HG03045 (cell line): ENCODE measurements at regions not wholly inside any gene's neighbourhood (a gene's known extent, or its start where the extent isn't known, plus 50 kb on each side); places are given as distances from the start of the nearest gene placed in this dataset.
"Not testable (repeated sequence)": the region's sequence is repeated elsewhere in the genome, so short reads cannot be mapped to it uniquely, and the experiment has no call there.

ENCODE experiments used
- ATAC-seq: cut with Tn5 transposase; IDR thresholded peaks from one replicate; pipeline ENCODE4 v1.9.1; 2021; ENCODE audit warnings: mild to moderate bottlenecking, moderate library complexity; ENCODE audit not compliant: unreplicated experiment

DNA sequence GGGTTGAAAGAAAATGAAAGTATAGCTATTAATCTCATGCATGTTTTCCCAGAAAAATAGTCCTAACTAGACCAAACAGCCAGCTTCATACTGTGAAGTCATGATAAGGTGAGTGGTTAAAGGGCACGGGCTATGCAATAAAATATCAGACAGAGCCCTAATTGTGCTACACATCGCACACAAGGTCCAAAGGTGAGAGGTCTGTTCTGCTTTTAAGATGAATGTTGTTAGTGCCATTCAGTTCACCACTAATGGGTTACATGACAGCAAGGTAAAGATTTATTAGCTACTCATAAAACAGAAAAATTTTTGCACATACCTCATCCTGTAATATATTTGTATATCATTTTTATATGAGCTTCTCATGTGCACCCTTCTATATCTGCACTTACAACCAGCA is 105.0 kb upstream of the STK17B start:
- ATAC-seq: no peak

DNA sequence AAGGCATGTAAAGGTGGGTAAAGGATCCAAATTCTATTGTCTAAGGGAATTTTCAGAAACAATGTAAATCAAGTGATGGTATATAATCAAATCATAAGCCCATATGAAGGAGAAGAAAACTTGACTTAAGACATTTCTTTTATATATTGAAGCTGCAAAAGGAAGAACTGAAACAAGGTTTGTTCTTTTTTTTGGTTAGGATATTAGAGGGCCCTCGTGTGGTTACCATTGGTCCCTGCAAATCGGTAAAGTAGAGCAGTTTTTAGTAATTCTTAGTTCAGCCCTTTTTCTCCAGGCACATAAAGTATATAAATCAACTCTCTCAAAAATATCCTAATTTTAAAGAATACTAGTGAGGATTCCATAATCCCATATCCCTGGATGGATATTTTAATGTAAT is 105.6 kb upstream of the STK17B start:
- ATAC-seq: no peak

DNA sequence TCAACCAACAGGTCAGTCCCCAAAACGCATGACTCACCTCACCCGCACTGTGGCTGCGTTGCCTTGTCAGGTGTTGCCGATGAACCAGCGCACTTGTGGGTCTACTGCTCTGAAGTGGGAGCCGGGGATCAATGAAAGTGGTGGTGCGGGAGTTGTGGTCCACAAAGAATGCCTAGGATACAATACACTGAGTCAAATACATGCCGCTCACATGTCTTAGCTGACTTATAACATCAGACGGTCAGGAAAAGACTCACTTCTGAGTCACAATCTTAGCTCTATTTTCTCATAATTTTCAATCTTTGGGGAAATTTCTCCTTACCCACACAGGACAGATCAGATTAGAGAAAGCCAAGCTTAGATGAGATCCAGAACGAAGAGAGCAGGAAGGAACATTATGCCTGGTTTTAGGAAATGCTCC is 107.1 kb upstream of the STK17B start:
- no peak for ATAC-seq

DNA sequence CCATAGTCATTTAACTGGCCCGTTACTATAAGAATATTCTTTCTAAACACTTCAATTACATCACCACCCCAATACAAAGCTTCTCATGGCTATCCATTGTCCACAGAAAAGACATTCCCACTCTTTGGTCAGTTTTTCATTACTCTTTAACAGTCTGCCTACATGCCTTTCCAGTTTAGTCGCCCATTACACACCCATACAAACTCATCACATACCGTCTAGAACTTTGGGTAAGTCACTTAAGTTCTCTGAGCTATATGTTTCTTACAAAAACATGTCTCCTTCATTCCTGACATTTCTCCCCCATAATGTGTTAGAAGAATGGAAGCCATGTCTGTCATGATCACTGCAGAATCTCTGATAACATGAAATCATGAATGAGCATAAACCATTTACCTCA is 108.2 kb upstream of the STK17B start:
- ATAC-seq: no peak

DNA sequence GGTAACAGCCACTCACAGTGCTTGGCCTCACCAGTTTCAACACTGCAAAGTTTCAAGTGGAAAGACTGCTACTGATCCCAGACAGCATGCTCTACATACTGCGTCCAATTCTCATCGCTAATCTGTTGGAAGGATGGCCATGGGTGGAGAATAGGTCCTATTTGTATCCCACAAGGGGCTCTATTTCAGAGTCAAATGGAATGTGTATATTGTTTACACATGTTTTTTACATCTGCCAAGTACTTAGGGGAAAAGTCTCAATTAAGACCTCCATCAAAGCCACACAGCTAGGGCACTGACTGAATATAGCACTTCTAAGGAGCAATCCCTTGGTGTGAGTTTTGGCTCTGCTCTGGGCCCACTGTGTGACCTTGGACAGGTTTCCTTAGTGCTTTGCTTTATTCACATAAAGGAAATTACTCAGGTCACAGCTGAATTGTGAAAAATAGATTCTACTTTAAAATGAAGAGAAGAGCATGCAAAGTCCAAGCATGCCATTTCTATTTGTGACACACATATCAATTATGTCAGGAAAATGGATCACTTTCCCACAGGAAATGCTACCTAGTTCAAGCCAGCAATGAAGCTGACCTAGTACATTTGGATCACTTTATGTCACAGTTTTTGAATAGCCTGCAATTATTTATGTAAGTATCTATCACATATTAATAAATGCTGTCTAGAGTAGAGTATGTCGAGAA is 112.9 kb upstream of the STK17B start:
- ATAC-seq: no peak

DNA sequence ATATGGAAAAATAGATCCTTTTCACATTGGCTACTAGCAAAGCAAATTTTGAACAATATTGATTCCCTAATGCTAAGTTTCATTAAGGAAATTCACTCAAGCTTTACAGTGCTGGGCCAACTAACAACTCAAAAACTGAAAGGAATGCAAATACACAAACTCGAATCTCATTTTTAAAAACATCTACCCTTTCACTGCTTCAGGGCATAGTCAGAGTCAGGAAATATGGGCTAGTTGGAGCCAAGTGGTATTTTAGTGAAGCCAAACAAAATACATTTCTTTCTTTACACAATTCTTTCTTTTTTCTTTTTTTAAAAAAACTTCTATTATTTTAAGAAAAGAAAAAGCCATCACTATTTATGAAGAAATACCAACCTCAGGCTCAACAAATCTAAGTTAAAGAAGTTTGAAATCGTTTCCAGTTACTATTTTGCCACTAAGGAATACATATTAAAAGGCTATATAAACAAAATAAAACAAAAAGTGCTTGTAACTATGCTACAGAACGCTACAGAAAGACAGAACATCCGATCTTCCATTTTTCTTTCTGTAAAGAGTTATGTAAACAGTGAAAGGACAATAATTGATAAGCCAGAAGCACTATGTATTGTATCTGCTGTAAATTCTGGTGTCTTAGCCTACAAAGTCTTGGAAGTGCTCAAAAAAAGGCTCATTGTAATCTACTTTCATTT is 113.6 kb upstream of the STK17B start:
- no peak for ATAC-seq

DNA sequence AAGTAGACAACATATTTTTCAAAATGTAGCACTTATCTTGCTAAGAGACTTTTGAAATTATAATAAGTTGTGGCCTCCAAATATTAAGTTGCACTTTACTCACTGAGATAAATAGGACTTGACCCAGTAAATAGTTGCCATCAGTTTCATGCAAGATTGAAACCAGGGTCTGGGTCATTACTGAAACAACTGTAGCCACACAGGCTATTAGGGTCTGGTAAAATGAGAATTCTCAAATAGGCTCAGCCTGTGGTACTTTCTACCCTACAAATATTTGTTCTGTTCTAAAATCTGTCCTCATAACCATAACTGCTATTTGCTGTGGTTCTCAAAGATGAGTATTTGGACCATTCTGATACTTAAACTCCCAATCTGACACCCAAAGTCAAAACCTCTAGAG is 115.4 kb upstream of the STK17B start:
- ATAC-seq: peak; percentile 47

DNA sequence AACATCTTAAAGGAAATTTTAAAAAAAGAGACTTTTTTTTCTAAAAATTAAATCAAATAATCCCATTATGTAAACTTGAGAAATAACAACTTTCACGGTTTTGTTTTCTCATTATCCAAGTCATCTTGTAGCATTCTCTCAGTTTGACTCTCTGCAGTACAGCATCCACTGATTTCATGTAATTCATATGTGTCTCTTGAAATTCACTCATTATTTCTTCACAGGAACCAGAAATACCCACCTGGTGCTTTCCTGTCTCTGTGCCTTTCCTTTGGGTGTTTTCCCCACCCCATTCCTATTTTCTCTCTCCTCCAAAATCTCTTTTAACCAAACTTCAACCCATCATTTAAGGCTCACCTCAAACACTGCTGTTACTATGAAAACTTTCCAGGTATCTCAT is 116.1 kb upstream of the STK17B start:
- no peak for ATAC-seq

DNA sequence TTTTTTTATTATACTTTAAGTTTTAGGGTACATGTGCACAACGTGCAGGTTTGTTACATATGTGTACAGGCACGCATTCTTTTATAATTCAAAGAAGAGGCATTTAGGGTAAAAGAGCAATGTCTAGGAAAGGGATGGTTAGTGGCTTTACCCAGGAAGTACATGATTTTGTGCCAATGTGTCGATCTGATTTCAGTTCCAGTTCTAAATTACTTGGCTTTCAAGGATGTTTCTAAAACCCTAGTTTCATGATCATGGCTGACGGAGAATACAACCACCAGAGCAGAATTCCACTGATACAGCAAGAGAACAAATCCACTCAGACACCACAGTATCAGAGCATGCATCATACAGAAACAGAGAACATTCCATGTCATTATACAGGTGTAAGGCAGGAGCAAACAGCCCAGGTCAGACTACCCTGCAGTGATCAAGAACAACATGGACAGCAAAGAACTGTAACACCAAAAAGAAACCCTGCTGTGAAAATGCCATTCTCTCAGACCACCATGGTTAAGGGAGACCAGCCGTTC is 116.7 kb upstream of the STK17B start:
- no peak for ATAC-seq

DNA sequence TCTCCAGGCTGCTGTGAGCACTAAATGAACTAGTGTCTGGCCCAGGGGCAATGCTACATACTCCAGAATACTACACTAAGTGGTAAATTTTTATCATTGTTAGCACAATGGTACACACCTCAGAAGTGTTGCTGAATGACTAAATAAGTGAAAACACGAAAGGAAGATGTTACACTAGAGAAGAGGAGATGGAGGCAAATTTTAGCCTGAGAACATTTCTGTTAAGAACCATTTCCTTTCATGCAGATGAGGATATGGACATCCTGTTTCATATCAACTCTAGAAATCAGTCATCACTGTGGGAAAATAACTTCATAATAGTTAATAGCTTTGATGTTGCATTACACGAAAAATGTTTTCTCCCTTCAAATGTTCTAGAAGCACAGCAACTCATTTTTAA is 117.6 kb upstream of the STK17B start:
- ATAC-seq: no peak

DNA sequence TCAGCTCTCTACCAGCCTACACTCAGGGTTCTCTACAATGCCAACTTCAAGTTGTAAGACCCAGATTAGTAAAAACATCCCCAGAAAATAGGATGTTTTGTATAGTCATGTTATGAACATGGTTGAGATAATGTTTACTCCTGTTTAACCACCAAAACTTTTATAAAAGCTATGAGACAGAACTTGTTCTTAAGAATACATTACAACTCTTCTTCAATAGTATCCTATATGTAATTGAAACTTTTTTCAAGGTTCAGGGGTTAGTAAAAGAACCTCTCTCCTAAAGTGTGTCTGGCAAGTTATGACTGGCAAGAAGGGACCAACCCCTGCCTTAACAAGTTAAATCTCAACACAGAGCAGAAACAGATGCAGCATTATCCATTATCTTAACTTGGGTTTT is 118.8 kb upstream of the STK17B start:
- ATAC-seq: no peak

DNA sequence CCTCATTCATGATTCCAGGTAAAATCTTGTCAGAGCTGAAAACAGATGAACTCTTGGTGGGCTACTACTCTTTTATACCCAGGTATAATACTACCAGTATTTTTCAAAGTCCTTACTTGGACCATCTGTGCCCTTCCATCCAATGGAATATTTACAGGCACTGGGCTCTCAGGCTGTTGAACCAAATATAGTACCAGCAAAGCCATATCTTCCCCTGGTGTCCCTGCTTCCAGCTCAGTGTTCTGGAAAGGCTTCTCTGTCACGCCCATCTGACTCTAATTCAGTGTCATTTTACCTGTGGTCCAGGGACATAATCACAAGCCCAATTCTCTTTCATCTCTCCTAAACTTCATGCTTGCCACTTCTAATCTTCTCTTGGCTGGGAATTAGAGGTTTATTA is 119.2 kb upstream of the STK17B start:
- ATAC-seq: no peak

DNA sequence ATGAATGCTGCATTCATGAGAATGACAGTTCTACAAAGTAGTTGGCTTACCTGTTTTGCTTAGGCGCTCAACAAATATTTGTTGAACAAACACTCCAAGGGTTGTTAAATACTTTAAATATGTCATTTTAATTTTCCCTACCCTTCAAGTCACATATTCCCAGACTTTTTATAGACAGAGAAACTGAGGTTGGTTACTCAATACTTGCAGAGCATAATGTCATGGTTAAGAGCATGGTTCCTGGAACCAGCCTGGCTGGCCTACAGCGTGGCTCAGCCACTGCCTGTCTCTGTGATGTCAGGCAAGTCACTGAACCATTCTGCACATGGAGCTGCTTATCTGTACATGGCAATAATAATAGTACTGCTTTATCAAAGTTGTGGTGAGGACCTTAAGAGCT is 120.0 kb upstream of the STK17B start:
- ATAC-seq: no peak

DNA sequence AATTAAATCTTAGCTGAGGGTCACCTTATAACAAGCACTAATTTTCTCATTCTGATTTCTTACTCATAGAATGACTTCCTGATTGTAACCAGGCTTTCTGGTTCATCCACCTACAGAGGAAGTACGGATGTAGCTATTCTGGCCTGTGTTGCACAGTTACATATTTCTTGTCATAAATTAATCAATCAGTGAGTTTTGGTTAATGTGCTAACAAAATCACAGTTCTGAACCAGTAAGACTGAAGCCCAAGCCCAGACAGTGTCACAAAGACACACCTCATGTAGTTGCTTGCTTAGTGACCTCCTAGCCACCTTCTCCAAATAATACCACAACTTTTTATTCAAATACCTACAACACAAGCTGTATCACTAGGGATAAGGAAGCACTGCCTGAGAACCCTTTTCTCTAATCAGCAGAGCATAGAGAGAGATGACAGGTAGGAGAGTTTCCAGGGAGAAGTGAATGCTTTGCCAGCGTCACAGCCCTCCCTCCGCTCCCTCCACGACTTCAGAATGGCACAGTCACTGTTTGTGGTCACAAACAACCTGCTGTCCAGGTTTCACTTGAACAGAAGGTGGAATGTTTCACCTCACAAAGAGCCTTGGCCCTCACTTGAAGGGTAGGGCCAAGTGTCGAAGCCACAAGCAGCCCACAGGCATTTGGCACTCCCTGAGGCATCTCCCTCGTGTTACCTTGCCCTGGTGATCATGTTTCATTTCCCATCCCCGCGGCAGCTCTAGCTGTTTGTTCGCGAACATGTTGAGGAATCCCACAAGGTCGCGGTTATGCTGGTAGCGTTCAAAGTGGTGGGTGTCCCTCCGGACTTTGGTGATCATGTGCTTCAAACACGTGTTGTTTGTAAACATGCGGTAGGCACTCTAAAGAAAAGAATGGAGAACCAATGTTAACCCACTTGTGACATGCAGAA is 120.8 kb upstream of the STK17B start:
- no peak for ATAC-seq

DNA sequence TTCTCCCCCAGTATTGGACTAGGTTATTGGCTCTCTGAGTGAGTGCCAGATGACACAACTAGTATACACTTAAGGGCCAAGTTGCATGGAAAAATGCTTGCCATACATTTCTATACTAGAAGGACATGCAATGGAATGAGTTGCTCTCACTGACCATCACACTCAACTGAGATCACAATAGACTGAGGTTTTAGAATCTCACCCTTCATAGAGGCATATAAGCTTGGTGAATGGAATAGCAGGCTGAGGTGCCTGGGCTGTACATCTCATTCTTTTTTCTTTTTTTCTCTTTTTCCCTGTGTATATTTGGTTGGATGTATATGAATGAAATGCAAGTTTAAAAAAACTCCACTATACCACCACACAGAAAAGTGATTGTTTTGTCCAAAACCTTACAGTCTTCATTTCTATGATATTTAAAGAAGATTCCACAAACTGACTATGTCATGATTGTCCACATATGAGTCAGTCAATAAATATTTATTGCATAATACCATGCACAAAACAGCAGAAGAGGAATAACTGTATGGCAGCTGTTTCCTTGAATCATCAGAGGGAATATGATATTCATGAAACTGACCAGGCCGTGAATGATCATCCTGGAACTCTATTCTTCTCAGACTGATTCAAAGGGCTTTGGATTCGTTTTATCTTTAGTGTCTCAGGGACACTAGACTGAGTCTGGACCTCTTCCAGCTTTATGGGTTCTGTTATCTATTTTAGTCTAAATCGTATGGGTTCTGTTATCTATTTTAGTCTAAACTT is 122.6 kb upstream of the STK17B start:
- ATAC-seq: no peak

DNA sequence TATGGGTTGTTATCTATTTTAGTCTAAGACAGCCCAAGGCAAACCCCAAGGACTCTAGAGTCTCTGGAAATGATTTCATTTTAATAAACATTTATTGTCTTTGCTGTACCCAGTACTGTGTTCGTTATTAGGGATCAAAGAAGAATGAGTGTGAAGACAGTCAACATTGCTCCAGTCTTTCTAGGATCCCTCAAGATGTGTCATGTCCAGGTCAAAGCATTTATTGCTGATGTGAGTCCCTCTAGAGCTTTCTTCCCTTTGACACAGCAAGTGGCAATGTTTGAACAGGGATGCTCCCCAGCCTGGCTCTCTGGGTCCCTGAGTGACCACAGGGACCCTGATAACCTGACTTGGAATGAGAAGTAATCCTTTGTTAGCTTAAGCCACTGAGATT is 123.1 kb upstream of the STK17B start:
- ATAC-seq: no peak

DNA sequence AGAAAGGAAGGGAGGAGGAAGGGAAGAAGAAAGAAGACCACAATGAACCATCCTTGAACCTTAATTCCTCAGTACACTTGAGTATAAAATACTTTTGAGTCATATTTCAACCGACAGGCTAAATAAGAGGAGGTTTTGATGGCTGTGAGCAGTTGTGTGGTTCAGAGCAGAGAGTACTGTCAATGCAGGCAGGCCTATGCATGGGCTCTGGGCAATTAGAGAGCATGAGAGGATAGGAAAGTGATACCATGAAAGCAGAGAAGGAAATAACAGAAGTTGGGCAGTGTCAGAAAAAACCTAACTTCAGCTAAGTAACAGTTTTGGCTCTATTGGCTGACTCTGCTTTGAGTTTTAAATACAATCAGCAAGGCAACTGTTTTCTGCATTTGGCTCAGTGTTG is 123.6 kb upstream of the STK17B start:
- no peak for ATAC-seq

DNA sequence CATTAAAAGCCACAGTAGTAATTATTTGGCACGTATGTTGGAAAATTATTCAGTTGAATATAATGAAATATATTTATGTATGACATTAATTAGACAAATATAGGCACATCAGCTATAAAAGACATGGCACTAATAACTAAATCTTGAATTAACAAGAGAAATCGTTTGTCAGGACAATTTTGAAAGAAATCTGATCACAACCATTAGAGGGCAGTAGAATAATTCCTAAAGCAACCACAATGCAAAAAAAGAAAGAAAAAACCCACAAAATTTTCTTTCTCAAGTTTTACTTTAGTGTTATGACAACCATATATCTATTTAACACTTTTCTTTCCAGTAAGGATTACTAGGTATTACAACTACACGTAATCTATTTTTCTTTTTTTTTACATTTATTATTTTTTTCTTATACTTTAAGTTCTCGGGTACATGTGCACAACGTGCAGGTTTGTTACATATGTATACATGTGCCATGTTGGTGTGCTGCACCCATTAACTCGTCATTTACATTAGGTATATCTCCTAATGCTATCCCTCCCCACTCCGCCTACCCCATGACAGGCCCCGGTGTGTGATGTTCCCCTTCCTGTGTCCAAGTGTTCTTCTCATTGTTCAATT is 126.8 kb upstream of the STK17B start:
- ATAC-seq: not testable (repeated sequence)

DNA sequence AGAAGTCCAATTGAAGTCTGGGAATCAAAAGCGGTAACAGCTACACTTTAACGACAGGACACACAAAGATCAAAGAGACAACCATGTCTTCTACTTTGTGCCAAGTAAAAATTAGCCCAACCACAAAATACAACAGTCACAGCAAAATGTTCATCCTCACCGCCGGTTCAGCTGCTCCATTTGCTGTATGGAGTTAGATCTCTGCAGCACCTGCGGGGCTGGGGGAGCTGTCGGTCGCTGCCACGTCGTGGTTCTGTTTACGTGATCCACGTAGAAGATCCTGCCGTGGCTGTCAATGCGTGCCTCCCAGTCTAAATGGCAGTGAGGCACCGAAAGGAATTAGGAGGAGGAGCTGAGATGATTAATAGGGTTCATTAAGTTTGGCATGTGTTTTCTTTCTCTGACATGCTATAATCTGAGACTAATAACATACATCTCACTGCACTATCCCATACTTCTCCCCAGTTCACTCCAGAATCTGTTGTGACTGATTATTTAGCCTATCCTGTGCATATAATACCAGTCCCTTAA is 136.5 kb upstream of the STK17B start:
- ATAC-seq: no peak

DNA sequence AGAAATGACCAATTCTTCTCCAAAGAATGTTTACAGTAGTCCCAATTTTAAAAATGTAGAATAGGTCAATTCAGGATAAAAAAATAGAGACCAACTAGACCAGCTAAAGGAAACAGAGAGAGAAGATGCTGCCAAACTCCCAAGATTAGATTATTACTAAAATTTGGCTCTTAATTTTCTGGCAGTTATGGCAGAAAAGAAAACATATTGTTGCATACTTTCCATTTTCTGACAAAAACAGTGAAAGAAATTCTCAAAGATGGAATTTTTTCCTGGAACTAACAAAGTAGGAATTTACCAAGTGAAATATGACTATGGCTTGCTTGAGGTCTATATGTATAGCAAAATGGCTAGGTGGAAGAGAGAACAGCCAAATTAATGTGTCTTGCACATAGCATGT is 138.3 kb upstream of the STK17B start:
- ATAC-seq: no peak
